Neural cell (in vitro differentiated cells): ENCODE measurements at regions not wholly inside any gene's neighbourhood (a gene's known extent, or its start where the extent isn't known, plus 50 kb on each side); places are given as distances from the start of the nearest gene placed in this dataset.

Experiments used
- H2AFZ ChIP-seq: fragments of 200-600, 300-800 bp; sonication (generic), shearing (Covaris generic); 2 replicates; pipeline ENCODE4 v1.6.0; 2014; ENCODE audit warnings: low read depth, mild to moderate bottlenecking, antibody characterized with exemption, low read length, moderate library complexity
- H3F3A ChIP-seq: fragments of 200-600 bp; shearing (Covaris generic); 2 replicates; pipeline ENCODE4 v1.6.1; 2016; ENCODE audit warnings: mild to moderate bottlenecking, moderate library complexity, mixed read lengths, antibody characterized with exemption, low read length; ENCODE audit not compliant: insufficient read depth, poor library complexity, severe bottlenecking
- H3K27ac ChIP-seq: fragments of 200-600, 300-800 bp; sonication (generic), shearing (Covaris generic); 2 replicates; pipeline ENCODE4 v1.5.1; 2014; ENCODE audit warnings: mild to moderate bottlenecking, low read length, moderate library complexity
- H3K27me3 ChIP-seq: fragments of 300-800, 200-600 bp; sonication (generic), shearing (Covaris generic); 2 replicates; pipeline ENCODE4 v1.6.0; 2014; ENCODE audit warnings: mild to moderate bottlenecking, low read depth, low read length, moderate library complexity; ENCODE audit not compliant: insufficient read depth
- H3K36me3 ChIP-seq: fragments of 300-800, 200-600 bp; sonication (generic), shearing (Covaris generic); 2 replicates; pipeline ENCODE4 v1.5.1; 2014; ENCODE audit warnings: mild to moderate bottlenecking, antibody characterized with exemption, low read length, moderate library complexity; ENCODE audit not compliant: insufficient read depth
- H3K4me2 ChIP-seq: fragments of 300-800, 200-600 bp; sonication (generic), shearing (Covaris generic); 2 replicates; pipeline ENCODE4 v1.6.0; 2014; ENCODE audit warnings: mild to moderate bottlenecking, low read length
- H3K4me3 ChIP-seq: fragments of 300-800, 200-600 bp; sonication (generic), shearing (Covaris generic); 2 replicates; pipeline ENCODE4 v1.5.1; 2014; ENCODE audit warnings: mild to moderate bottlenecking, low read length, moderate library complexity
- H3K79me2 ChIP-seq: fragments of 200-600 bp; shearing (Covaris generic); replicated peaks from 2 replicates; pipeline ENCODE4 v1.6.0; 2014; ENCODE audit warnings: mild to moderate bottlenecking, low read length, moderate library complexity; ENCODE audit not compliant: insufficient read depth
- H3K9ac ChIP-seq: fragments of 300-800, 200-600 bp; sonication (generic), shearing (Covaris generic); 2 replicates; pipeline ENCODE4 v1.6.1; 2016; ENCODE audit warnings: mild to moderate bottlenecking, low read length, mixed read lengths
- H3K9me2 ChIP-seq: fragments of 200-600 bp; shearing (Covaris generic); 2 replicates; pipeline ENCODE4 v1.6.1; 2016; ENCODE audit warnings: mild to moderate bottlenecking, low read length, mixed read lengths; ENCODE audit not compliant: insufficient read depth
- H3K9me3 ChIP-seq: fragments of 200-600, 300-800 bp; sonication (generic), shearing (Covaris generic); 2 replicates; pipeline ENCODE4 v1.6.1; 2016; ENCODE audit warnings: mild to moderate bottlenecking, mixed run types, low read length, moderate library complexity, mixed read lengths
- H4K20me1 ChIP-seq: fragments of 200-600 bp; shearing (Covaris generic); 2 replicates; pipeline ENCODE4 v1.6.1; 2016; ENCODE audit warnings: mild to moderate bottlenecking, mixed run types; ENCODE audit not compliant: insufficient read depth
- CTCF ChIP-seq: fragments of 450-650 bp; IDR thresholded peaks from 2 replicates; pipeline ENCODE4 v1.5.1; 2014; ENCODE audit warnings: antibody characterized with exemption, mild to moderate bottlenecking, moderate library complexity; ENCODE audit not compliant: poor library complexity, severe bottlenecking
- EP300 ChIP-seq: fragments of 450-650 bp; conservative IDR thresholded peaks from 2 replicates; pipeline ENCODE4 v1.6.1; 2014; ENCODE audit warnings: antibody characterized with exemption, mild to moderate bottlenecking, moderate library complexity; ENCODE audit not compliant: poor library complexity, severe bottlenecking
- EZH2 ChIP-seq: fragments of 200-600, 300-800 bp; shearing (Covaris generic), sonication (generic); IDR thresholded peaks from 2 replicates; pipeline ENCODE4 v1.6.1; 2014; ENCODE audit warnings: antibody characterized with exemption, low read length, borderline replicate concordance, mild to moderate bottlenecking; ENCODE audit not compliant: insufficient read depth, poor library complexity, severe bottlenecking
- MXI1 ChIP-seq: fragments of 450-650 bp; conservative IDR thresholded peaks from 2 replicates; pipeline ENCODE4 v1.6.1; 2014; ENCODE audit warnings: antibody characterized with exemption, mild to moderate bottlenecking; ENCODE audit not compliant: poor library complexity, severe bottlenecking
- POLR2AphosphoS5 ChIP-seq: IDR thresholded peaks from 2 replicates; pipeline ENCODE4 v1.6.1; 2012
- RAD21 ChIP-seq: fragments of 450-650 bp; conservative IDR thresholded peaks from 2 replicates; pipeline ENCODE4 v1.6.1; 2014; ENCODE audit warnings: antibody characterized with exemption, mild to moderate bottlenecking, moderate library complexity
- REST ChIP-seq: IDR thresholded peaks from 2 replicates; pipeline ENCODE4 v1.6.1; 2012; ENCODE audit warnings: borderline replicate concordance
- SMC3 ChIP-seq: fragments of 450-650 bp; conservative IDR thresholded peaks from 2 replicates; pipeline ENCODE4 v1.6.1; 2014; ENCODE audit warnings: antibody characterized with exemption, mild to moderate bottlenecking, moderate library complexity; ENCODE audit not compliant: poor library complexity
- TAF1 ChIP-seq: IDR thresholded peaks from 2 replicates; pipeline ENCODE4 v1.6.1; 2012; ENCODE audit warnings: low read depth

DNA sequence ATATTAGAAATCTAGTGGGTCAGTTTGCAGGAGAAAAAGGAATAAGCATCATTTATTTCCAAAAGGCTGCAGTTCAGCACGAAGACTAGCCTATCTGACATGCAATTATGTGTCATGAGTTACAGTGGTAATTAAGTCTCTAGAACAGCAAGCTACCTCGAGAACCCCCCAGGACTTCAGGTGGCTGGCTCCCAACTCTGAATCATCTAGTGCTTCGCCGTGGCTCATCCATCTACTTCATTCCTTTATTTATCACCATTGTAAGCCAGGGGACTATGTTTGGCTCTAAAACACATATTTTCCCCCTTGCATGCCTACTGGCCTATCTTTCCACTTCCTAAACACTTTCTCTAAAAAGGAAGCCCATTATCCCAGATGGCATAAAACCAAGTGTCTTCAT, 121.6 kb downstream of the TXNL1 start:
- Histone ChIP-seq H3K27me3 (no peaks in the 10 kb centered on the region), H3K9me3 (no peaks in the 10 kb centered on the region), H3K4me3 (no peak overlapping the region), H3K9me2 (no peaks in the 10 kb centered on the region), H3K4me2 (no peak overlapping the region), H3K79me2 (no peaks in the 10 kb centered on the region), H3F3A (no peaks in the 10 kb centered on the region), H3K36me3 (no peaks in the 10 kb centered on the region), H4K20me1 (no peaks in the 10 kb centered on the region), H2AFZ (no peak overlapping the region), H3K9ac (no peak overlapping the region), H3K27ac (no peak overlapping the region)
- TF ChIP-seq TAF1: no peak
- TF ChIP-seq EP300: no peak
- TF ChIP-seq SMC3: no peak
- no peak for TF ChIP-seq POLR2AphosphoS5
- TF ChIP-seq CTCF: no peak
- no peak for TF ChIP-seq EZH2
- TF ChIP-seq REST: no peak
- no peak for TF ChIP-seq RAD21
- no peak for TF ChIP-seq MXI1

GRCh38 chr18:56515522-56515921, 122.9 kb downstream of the TXNL1 start:
- Histone ChIP-seq H3K79me2 (no peaks in the 10 kb centered on the region), H3K4me2 (no peak overlapping the region), H3K27ac (no peak overlapping the region), H3K9ac (no peak overlapping the region), H3K9me3 (no peaks in the 10 kb centered on the region), H3F3A (no peaks in the 10 kb centered on the region), H3K36me3 (no peaks in the 10 kb centered on the region), H2AFZ (no peak overlapping the region), H4K20me1 (no peaks in the 10 kb centered on the region), H3K9me2 (no peaks in the 10 kb centered on the region), H3K27me3 (no peaks in the 10 kb centered on the region), H3K4me3 (no peak overlapping the region)
- TF ChIP-seq CTCF (no peak), RAD21 (no peak), REST (no peak), EZH2 (no peak), TAF1 (no peak), MXI1 (no peak), EP300 (no peak), POLR2AphosphoS5 (no peak), SMC3 (no peak)
